ENCODE measurements at regions not wholly inside any gene's neighbourhood (a gene's known extent, or its start where the extent isn't known, plus 50 kb on each side); places are given as distances from the start of the nearest gene placed in this dataset.

DNA sequence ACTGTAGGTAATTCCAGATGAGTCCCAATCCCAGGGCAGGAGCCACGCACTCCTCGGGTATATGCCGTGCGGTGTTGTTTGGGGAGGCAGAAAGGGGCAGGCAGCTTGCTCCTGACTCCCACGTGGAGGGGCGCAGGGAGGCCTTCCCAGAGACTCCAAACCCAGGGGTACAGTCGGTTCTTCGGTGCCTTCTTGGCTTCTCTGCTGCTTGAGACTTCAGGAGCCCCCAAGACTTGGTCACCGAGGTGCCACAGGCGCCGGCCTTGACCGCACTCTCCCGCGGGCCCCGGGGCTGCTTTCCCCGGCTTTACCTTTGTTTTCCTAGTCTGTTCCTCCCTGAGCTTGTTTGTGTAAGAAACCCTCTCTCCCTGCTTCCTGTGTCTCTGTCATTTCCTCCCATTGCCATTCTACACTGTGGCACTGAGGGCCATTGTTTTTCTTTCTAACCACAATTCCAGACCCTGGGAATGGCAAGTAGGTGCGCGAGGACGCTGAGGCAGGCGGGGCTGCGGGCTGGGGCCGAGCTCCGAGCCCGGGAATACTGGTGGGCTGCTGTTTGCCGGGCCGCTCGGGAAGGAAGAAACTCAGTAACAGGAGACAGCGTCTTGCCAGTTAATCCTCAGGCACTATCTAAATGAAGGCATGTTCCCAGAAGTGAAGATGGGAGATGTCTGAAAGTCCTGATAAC lies 215.6 kb upstream of the HEY2 start:
- Histone ChIP-seq H2BK15ac (replicated peaks; ENCODE audit: low read depth) (no peak overlapping the region), H3K18ac (ENCODE audit: low read length) (peak overlapping the region; percentile 60), H3K56ac (ENCODE audit: low read length) (peak overlapping the region; percentile 61), H3K27me3 (ENCODE audit: insufficient read depth, low read length, poor library complexity) (no peaks in the 10 kb centered on the region), H3K4ac (ENCODE audit: low read depth, low read length) (peak overlapping the region; percentile 88), H3K27ac (ENCODE audit: low read depth, low read length) (peak overlapping the region; percentile 75), H3K79me2 (ENCODE audit: control insufficient read depth, insufficient read depth, low read length) (no peaks in the 10 kb centered on the region), H3K36me3 (ENCODE audit: control insufficient read depth, insufficient read depth, low read length) (no peaks in the 10 kb centered on the region), H2AK5ac (ENCODE audit: low read length) (no peak overlapping the region), H4K5ac (ENCODE audit: low read length) (no peak overlapping the region), H4K8ac (ENCODE audit: low read depth, low read length) (no peak overlapping the region), H3K9ac (ENCODE audit: low read length) (peak overlapping the region; percentile 27), H3K4me1 (ENCODE audit: control insufficient read depth, low read depth, low read length) (peaks cover 10% of the 10 kb centered on the region), H3K4me2 (ENCODE audit: low read length) (no peak overlapping the region), H2BK120ac (ENCODE audit: low read depth, low read length) (peak overlapping the region; percentile 97), H3K79me1 (ENCODE audit: low read length) (no peaks in the 10 kb centered on the region), H3K4me3 (ENCODE audit: low read length) (no peak overlapping the region), H3K23ac (ENCODE audit: low read length) (no peak overlapping the region), H2BK5ac (ENCODE audit: low read length) (peak overlapping the region; percentile 79)
- DNase-seq: peak; percentile 80
- no CpG with 5 or more reads among the region's 28 CpGs for WGBS (ENCODE audit: extremely low coverage, insufficient coverage, low lambda C conversion rate)

DNA sequence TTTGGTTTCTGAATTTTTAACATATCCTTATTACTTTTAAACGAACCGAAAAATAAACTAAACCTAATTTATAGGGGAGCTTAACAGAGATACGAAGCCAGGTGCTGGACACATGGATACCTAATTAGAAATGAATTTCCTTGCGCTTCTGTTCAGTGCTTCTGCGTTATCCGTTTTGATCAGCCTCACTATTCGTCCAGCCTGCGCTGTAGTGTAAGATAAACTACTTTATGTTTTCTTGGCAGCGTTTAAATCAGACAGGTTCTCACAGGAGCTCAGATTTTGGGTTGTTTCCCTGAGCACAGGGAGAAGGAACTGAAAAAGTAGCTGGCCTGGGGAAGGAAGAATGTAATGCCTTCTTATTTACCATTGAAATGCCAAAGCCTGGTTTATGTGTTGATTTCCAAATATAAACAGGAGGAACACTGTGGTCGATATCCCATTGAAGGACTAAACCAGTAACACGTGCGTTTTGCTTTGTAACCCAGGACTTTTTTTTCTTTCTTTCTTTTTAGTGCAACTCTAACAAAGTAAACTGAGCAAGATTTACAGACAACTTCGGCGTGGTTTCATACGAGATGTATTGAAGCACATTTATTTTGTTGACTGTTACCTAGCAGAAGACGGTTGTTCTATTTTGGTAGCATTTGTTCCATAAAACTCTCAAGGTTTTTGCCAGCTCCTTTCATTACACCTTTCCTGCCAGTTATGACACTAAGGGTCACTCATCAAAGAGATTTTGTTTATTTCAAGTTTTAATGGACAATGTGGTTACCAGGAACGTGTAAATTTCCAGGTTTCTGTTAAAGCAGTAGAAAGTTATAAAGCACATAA lies 214.8 kb upstream of the HEY2 start:
- peak overlapping the region; percentile 70 for H3K56ac ChIP-seq (ENCODE audit: low read length)
- peak overlapping the region; percentile 36 for H3K27ac ChIP-seq (ENCODE audit: low read depth, low read length)
- no CpG with 5 or more reads among the region's 17 CpGs for WGBS (ENCODE audit: extremely low coverage, insufficient coverage, low lambda C conversion rate)

DNA sequence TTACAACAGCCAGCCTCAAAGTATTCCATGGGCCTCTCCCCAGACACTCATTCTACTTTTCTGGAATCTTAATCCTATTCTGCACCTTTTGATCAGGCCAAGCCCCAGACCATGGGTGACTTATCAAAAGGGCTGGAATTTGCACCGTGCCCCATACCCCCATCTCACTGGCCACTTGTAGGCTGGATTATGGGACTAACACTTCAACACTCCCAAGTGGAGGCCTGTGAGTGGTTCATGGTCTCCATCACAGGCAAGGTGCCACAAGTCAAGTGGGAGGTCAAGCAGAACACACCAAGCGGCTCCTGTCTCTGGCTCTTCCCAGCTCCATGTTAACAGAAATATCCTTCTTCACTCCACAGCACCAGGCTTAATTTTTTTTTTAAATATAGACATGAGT lies 212.3 kb upstream of the HEY2 start:
- H4K8ac ChIP-seq (ENCODE audit: low read depth, low read length): no peak overlapping the region
- no peak for DNase-seq
- no peak overlapping the region for H3K4me2 ChIP-seq (ENCODE audit: low read length)
- H3K27ac ChIP-seq (ENCODE audit: low read depth, low read length): no peak overlapping the region
- H3K27me3 ChIP-seq (ENCODE audit: insufficient read depth, low read length, poor library complexity): no peaks in the 10 kb centered on the region
- peak overlapping the region; percentile 19 for H2BK15ac ChIP-seq (replicated peaks; ENCODE audit: low read depth)
- no peaks in the 10 kb centered on the region for H3K36me3 ChIP-seq (ENCODE audit: control insufficient read depth, insufficient read depth, low read length)
- H3K4me1 ChIP-seq (ENCODE audit: control insufficient read depth, low read depth, low read length): peaks cover 5% of the 10 kb centered on the region
- peak overlapping the region; percentile 22 for H3K18ac ChIP-seq (ENCODE audit: low read length)
- no peak overlapping the region for H2BK120ac ChIP-seq (ENCODE audit: low read depth, low read length)
- no peak overlapping the region for H3K4me3 ChIP-seq (ENCODE audit: low read length)
- H3K23ac ChIP-seq (ENCODE audit: low read length): no peak overlapping the region
- no peak overlapping the region for H2AK5ac ChIP-seq (ENCODE audit: low read length)
- H4K5ac ChIP-seq (ENCODE audit: low read length): no peak overlapping the region
- H3K9ac ChIP-seq (ENCODE audit: low read length): no peak overlapping the region
- no peak overlapping the region for H2BK5ac ChIP-seq (ENCODE audit: low read length)
- no CpG with 5 or more reads among the region's 2 CpGs for WGBS (ENCODE audit: extremely low coverage, insufficient coverage, low lambda C conversion rate)
- H3K79me2 ChIP-seq (ENCODE audit: control insufficient read depth, insufficient read depth, low read length): no peaks in the 10 kb centered on the region
- H3K4ac ChIP-seq (ENCODE audit: low read depth, low read length): no peak overlapping the region
- no peaks in the 10 kb centered on the region for H3K79me1 ChIP-seq (ENCODE audit: low read length)
- H3K56ac ChIP-seq (ENCODE audit: low read length): no peak overlapping the region

More for the DNA sequence above, 214.8 kb upstream of the HEY2 start:
- Histone ChIP-seq H2AK5ac (ENCODE audit: low read length) (no peak overlapping the region), H3K4me2 (ENCODE audit: low read length) (no peak overlapping the region), H3K79me2 (ENCODE audit: control insufficient read depth, insufficient read depth, low read length) (no peaks in the 10 kb centered on the region), H3K18ac (ENCODE audit: low read length) (peak overlapping the region; percentile 86), H3K79me1 (ENCODE audit: low read length) (no peaks in the 10 kb centered on the region), H2BK15ac (replicated peaks; ENCODE audit: low read depth) (peak overlapping the region; percentile 21), H4K8ac (ENCODE audit: low read depth, low read length) (no peak overlapping the region), H3K4me3 (ENCODE audit: low read length) (no peak overlapping the region), H3K4me1 (ENCODE audit: control insufficient read depth, low read depth, low read length) (peaks cover 5% of the 10 kb centered on the region), H2BK120ac (ENCODE audit: low read depth, low read length) (peak overlapping the region; percentile 62), H2BK5ac (ENCODE audit: low read length) (peak overlapping the region; percentile 30), H3K9ac (ENCODE audit: low read length) (peak overlapping the region; percentile 16), H3K36me3 (ENCODE audit: control insufficient read depth, insufficient read depth, low read length) (no peaks in the 10 kb centered on the region), H3K23ac (ENCODE audit: low read length) (no peak overlapping the region), H3K4ac (ENCODE audit: low read depth, low read length) (no peak overlapping the region), H3K27me3 (ENCODE audit: insufficient read depth, low read length, poor library complexity) (no peaks in the 10 kb centered on the region), H4K5ac (ENCODE audit: low read length) (no peak overlapping the region)
- DNase-seq: no peak

DNA sequence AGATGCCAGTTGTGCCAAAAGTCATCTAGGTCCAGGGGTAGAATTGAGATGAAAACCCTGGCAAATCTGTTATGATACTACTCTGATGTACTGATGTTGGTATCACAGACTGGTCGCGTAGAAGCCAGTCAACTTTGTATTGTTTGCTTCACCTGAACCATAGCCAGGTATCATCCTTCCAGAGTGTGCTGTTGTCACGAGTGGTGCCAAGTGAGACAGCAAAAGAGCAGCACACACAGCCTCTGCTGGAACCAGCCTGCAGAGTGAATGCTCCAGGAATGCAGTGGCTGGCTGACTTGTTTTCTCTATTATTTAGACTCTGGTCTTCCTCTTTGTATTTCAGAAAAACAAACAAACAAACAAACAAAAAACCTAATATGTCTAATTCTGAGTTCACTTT lies 209.5 kb upstream of the HEY2 start:
- Histone ChIP-seq H3K9ac (ENCODE audit: low read length) (no peak overlapping the region), H4K8ac (ENCODE audit: low read depth, low read length) (no peak overlapping the region), H3K18ac (ENCODE audit: low read length) (no peak overlapping the region), H3K4me1 (ENCODE audit: control insufficient read depth, low read depth, low read length) (no peaks in the 10 kb centered on the region), H2BK15ac (replicated peaks; ENCODE audit: low read depth) (no peak overlapping the region), H2BK120ac (ENCODE audit: low read depth, low read length) (no peak overlapping the region), H2BK5ac (ENCODE audit: low read length) (no peak overlapping the region), H4K5ac (ENCODE audit: low read length) (no peak overlapping the region), H3K79me1 (ENCODE audit: low read length) (no peaks in the 10 kb centered on the region), H3K4me3 (ENCODE audit: low read length) (no peak overlapping the region), H3K27me3 (ENCODE audit: insufficient read depth, low read length, poor library complexity) (no peaks in the 10 kb centered on the region), H3K23ac (ENCODE audit: low read length) (no peak overlapping the region), H2AK5ac (ENCODE audit: low read length) (no peak overlapping the region), H3K27ac (ENCODE audit: low read depth, low read length) (no peak overlapping the region), H3K56ac (ENCODE audit: low read length) (no peak overlapping the region), H3K36me3 (ENCODE audit: control insufficient read depth, insufficient read depth, low read length) (no peaks in the 10 kb centered on the region), H3K79me2 (ENCODE audit: control insufficient read depth, insufficient read depth, low read length) (no peaks in the 10 kb centered on the region), H3K4ac (ENCODE audit: low read depth, low read length) (no peak overlapping the region), H3K4me2 (ENCODE audit: low read length) (no peak overlapping the region)
- no CpG with 5 or more reads among the region's 3 CpGs for WGBS (ENCODE audit: extremely low coverage, insufficient coverage, low lambda C conversion rate)
- no peak for DNase-seq

DNA sequence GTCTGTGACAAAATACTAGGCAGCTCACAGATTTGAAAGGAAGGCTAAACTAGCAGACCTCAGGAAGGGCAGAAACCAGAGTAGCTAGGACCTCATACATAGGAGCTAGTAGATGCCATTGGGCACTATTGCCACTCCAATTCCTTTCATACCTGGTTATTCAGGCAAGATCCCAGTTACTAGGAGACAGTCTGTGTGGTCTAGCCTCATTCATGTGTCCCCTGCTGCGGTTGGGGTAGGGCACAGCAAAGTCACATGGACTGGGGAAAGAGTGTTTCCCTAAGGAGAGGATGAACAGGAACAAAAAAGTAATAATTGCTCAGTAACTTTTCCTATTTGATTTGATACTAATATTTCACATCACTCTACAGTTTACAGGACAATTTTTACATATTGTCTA lies 204.6 kb upstream of the HEY2 start:
- no peak overlapping the region for H2AK5ac ChIP-seq (ENCODE audit: low read length)
- H3K4me3 ChIP-seq (ENCODE audit: low read length): no peak overlapping the region
- H2BK5ac ChIP-seq (ENCODE audit: low read length): no peak overlapping the region
- no peaks in the 10 kb centered on the region for H3K79me1 ChIP-seq (ENCODE audit: low read length)
- DNase-seq: no peak
- H3K56ac ChIP-seq (ENCODE audit: low read length): no peak overlapping the region
- H3K23ac ChIP-seq (ENCODE audit: low read length): no peak overlapping the region
- no peak overlapping the region for H3K18ac ChIP-seq (ENCODE audit: low read length)
- no CpG with 5 or more reads among the region's 1 CpG for WGBS (ENCODE audit: extremely low coverage, insufficient coverage, low lambda C conversion rate)
- no peaks in the 10 kb centered on the region for H3K36me3 ChIP-seq (ENCODE audit: control insufficient read depth, insufficient read depth, low read length)
- H3K4ac ChIP-seq (ENCODE audit: low read depth, low read length): no peak overlapping the region
- no peak overlapping the region for H2BK15ac ChIP-seq (replicated peaks; ENCODE audit: low read depth)
- H3K79me2 ChIP-seq (ENCODE audit: control insufficient read depth, insufficient read depth, low read length): no peaks in the 10 kb centered on the region
- no peak overlapping the region for H3K27ac ChIP-seq (ENCODE audit: low read depth, low read length)
- H3K27me3 ChIP-seq (ENCODE audit: insufficient read depth, low read length, poor library complexity): no peaks in the 10 kb centered on the region
- H3K4me1 ChIP-seq (ENCODE audit: control insufficient read depth, low read depth, low read length): no peaks in the 10 kb centered on the region
- no peak overlapping the region for H3K4me2 ChIP-seq (ENCODE audit: low read length)
- no peak overlapping the region for H4K8ac ChIP-seq (ENCODE audit: low read depth, low read length)
- H4K5ac ChIP-seq (ENCODE audit: low read length): no peak overlapping the region
- H2BK120ac ChIP-seq (ENCODE audit: low read depth, low read length): no peak overlapping the region
- no peak overlapping the region for H3K9ac ChIP-seq (ENCODE audit: low read length)
